WERI-Rb-1 (cell line): ENCODE measurements at regions not wholly inside any gene's neighbourhood (a gene's known extent, or its start where the extent isn't known, plus 50 kb on each side); places are given as distances from the start of the nearest gene placed in this dataset.

ENCODE experiments used
- DNase-seq: peaks from one replicate; pipeline ENCODE4 v3.0.0-alpha.2; 2020
- H3K27ac ChIP-seq: fragments of 250-450 bp; sonication (Bioruptor Pico); 2 replicates; pipeline ENCODE4 v1.5.1; 2020; ENCODE audit warnings: mild to moderate bottlenecking, moderate library complexity
- H3K27me3 ChIP-seq: fragments of 250-450 bp; sonication (Bioruptor Pico); 2 replicates; pipeline ENCODE4 v1.5.1; 2021; ENCODE audit warnings: mild to moderate bottlenecking, low read depth, moderate library complexity; ENCODE audit not compliant: insufficient read depth, severe bottlenecking
- H3K36me3 ChIP-seq: fragments of 250-450 bp; sonication (Bioruptor Pico); 2 replicates; pipeline ENCODE4 v1.5.1; 2020; ENCODE audit warnings: mild to moderate bottlenecking, moderate library complexity
- H3K4me3 ChIP-seq: 2 replicates; pipeline ENCODE4 v1.5.1; 2011; ENCODE audit warnings: low read depth, mild to moderate bottlenecking, control low read depth, low read length
- H3K9me3 ChIP-seq: fragments of 250-450 bp; sonication (Bioruptor Pico); 2 replicates; pipeline ENCODE4 v1.5.1; 2021; ENCODE audit warnings: mild to moderate bottlenecking, moderate library complexity; ENCODE audit not compliant: severe bottlenecking
- CTCF ChIP-seq: IDR thresholded peaks from 2 replicates; pipeline ENCODE4 v1.5.1; 2011; ENCODE audit warnings: low read depth, mild to moderate bottlenecking, control low read depth, inconsistent platforms, low read length

GRCh38 chrX:69243276-69243675 lies 78.0 kb upstream of the PJA1 start:
- no peak for DNase-seq
- no peak overlapping the region for H3K4me3 ChIP-seq
- H3K9me3 ChIP-seq: no peaks in the 10 kb centered on the region
- no peak overlapping the region for H3K27ac ChIP-seq
- peaks cover 2% of the 10 kb centered on the region for H3K27me3 ChIP-seq
- no peak for TF ChIP-seq CTCF
- no peaks in the 10 kb centered on the region for H3K36me3 ChIP-seq

GRCh38 chrX:69238887-69239231 lies 73.6 kb upstream of the PJA1 start:
- Histone ChIP-seq H3K27me3 (no peaks in the 10 kb centered on the region), H3K4me3 (no peak overlapping the region), H3K27ac (no peak overlapping the region), H3K36me3 (no peaks in the 10 kb centered on the region), H3K9me3 (no peaks in the 10 kb centered on the region)
- no peak for DNase-seq
- TF ChIP-seq CTCF: no peak

- DNase-seq: no peak
- no peak for TF ChIP-seq CTCF
- Histone ChIP-seq H3K27me3 (no peaks in the 10 kb centered on the region), H3K36me3 (no peaks in the 10 kb centered on the region), H3K9me3 (no peaks in the 10 kb centered on the region), H3K4me3 (no peak overlapping the region), H3K27ac (no peak overlapping the region)
Measured at GRCh38 chrX:69238114-69238886, 73.0 kb upstream of the PJA1 start.

GRCh38 chrX:69237236-69237635 lies 72.0 kb upstream of the PJA1 start:
- Histone ChIP-seq H3K9me3 (no peaks in the 10 kb centered on the region), H3K4me3 (no peak overlapping the region), H3K27ac (no peak overlapping the region), H3K27me3 (no peaks in the 10 kb centered on the region), H3K36me3 (no peaks in the 10 kb centered on the region)
- no peak for DNase-seq
- no peak for TF ChIP-seq CTCF

GRCh38 chrX:69236641-69237040 lies 71.4 kb upstream of the PJA1 start:
- Histone ChIP-seq H3K9me3 (no peaks in the 10 kb centered on the region), H3K27ac (no peak overlapping the region), H3K4me3 (no peak overlapping the region), H3K27me3 (no peaks in the 10 kb centered on the region), H3K36me3 (no peaks in the 10 kb centered on the region)
- no peak for DNase-seq
- TF ChIP-seq CTCF: no peak

- no peaks in the 10 kb centered on the region for H3K9me3 ChIP-seq
- no peaks in the 10 kb centered on the region for H3K27me3 ChIP-seq
- no peak overlapping the region for H3K4me3 ChIP-seq
- TF ChIP-seq CTCF: no peak
- H3K27ac ChIP-seq: no peak overlapping the region
- H3K36me3 ChIP-seq: no peaks in the 10 kb centered on the region
- DNase-seq: no peak
Measured at GRCh38 chrX:69234624-69235023, 69.4 kb upstream of the PJA1 start.
